ENCODE measurements at regions not wholly inside any gene's neighbourhood (a gene's known extent, or its start where the extent isn't known, plus 50 kb on each side); places are given as distances from the start of the nearest gene placed in this dataset.
"Not testable (repeated sequence)": the region's sequence is repeated elsewhere in the genome, so short reads cannot be mapped to it uniquely, and the experiment has no call there.

DNA sequence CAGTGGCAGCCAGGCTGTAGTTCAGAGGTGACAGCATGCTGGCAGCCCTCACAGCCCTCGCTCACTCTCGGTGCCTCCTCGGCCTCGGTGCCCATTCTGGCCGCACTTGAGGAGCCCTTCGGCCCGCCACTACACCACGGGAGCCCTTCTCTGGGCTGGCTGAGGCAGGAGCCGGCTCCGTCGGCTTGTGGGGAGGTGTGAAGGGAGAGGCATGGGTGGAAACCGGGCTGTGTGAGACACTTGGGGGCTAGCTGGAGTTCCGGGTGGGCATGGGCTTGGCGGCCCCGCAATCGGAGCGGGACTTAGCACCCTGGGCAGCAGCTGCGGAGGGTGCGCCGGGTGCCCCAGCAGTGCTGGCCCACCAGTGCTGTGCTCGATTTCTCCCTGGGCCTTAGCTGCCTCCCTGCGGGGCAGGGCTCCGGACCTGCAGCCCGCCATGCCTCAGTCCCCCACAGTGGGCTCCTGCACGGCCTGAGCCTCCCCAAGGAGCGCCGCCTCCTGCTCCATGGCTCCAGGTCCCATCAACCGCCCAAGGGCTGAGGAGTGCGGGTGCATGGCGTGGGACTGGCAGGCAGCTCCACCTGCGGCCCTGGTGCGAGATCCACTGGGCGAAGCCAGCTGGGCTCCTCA is 396.8 kb downstream of the FAM72C start:
- no peak for TF ChIP-seq CTCF (IDR thresholded peaks at IDR 0.05)
- Histone ChIP-seq H3K9me3 (no peaks in the 10 kb centered on the region), H3K4me1 (no peaks in the 10 kb centered on the region), H3K36me3 (no peaks in the 10 kb centered on the region), H3K27ac (no peak overlapping the region), H3K4me3 (no peak overlapping the region), H3K27me3 (ENCODE audit: low read depth) (no peaks in the 10 kb centered on the region)
- DNase-seq (no peak), ATAC-seq (no peak)
- intact Hi-C loops (cut with DNase I): no loop called here

GRCh38 chr1:143572661-143573060 is 399.1 kb downstream of the FAM72C start:
- H3K27me3 ChIP-seq (ENCODE audit: low read depth); DNase-seq; H3K4me3 ChIP-seq; intact Hi-C loops (cut with DNase I); H3K27ac ChIP-seq; H3K36me3 ChIP-seq; ATAC-seq; H3K9me3 ChIP-seq; H3K4me1 ChIP-seq: not testable (repeated sequence)

DNA sequence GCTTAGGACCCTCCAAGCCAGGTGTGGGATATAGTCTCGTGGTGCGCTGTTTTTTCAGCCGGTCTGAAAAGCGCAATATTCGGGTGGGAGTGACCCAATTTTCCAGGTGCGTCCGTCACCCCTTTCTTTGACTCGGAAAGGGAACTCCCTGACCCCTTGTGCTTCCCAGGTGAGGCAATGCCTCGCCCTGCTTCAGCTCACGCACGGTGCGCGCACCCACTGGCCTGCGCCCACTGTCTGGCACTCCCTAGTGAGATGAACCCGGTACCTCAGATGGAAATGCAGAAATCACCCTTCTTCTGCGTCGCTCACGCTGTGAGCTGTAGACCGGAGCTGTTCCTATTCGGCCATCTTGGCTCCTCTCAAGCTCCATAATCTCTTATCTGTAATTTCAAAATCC is 408.0 kb downstream of the FAM72C start:
- H3K27ac ChIP-seq; ATAC-seq; H3K27me3 ChIP-seq (ENCODE audit: low read depth); H3K36me3 ChIP-seq; DNase-seq; H3K9me3 ChIP-seq; intact Hi-C loops (cut with DNase I); H3K4me1 ChIP-seq; H3K4me3 ChIP-seq: not testable (repeated sequence)

DNA sequence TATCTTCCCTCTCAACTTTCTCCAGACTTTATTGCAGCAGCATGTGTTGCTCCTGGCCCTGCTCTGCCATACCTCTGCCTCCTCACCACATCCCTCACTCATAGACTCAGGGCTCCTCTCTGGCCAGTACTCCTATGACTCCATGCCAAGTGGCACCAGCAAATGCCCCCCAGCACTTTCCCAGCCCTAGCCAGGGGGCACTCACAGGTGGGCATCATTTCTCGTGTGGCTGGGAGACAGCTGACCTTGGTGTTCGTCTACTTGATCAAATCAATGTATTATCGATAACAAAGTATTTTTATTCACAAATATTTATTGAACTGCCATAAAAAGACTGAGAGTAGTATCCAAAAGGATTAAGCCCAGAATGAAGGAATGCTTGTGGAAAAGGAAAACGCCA is 418.2 kb downstream of the FAM72C start:
- DNase-seq: no peak

DNA sequence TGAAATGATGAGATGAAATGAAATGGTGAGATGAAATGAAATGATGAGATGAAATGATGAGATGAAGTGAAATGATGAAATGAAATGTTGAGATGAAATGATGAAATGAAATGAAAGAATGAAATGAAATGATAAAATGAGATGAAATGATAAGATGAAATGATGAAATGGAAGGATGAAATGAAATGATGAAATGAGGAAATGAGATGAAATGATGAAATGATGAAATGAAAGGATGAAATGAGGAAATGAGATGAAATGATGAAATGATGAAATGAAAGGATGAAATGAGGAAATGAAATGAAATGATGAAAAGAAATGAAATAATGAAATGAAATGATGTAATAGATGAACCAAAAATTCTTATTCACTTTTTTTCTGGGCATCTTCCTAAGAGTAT is 467.1 kb downstream of the FAM72C start:
- H3K27me3 ChIP-seq (ENCODE audit: low read depth); H3K4me1 ChIP-seq; H3K9me3 ChIP-seq; intact Hi-C loops (cut with DNase I); H3K27ac ChIP-seq; ATAC-seq; H3K4me3 ChIP-seq; DNase-seq; H3K36me3 ChIP-seq: not testable (repeated sequence)

More for the DNA sequence above, 418.2 kb downstream of the FAM72C start:
- Histone ChIP-seq H3K4me3 (no peak overlapping the region), H3K36me3 (no peaks in the 10 kb centered on the region), H3K4me1 (no peaks in the 10 kb centered on the region), H3K9me3 (no peaks in the 10 kb centered on the region), H3K27ac (no peak overlapping the region), H3K27me3 (ENCODE audit: low read depth) (no peaks in the 10 kb centered on the region)
- intact Hi-C loops (cut with DNase I): no loop called here
- no peak for ATAC-seq
- no peak for TF ChIP-seq CTCF (IDR thresholded peaks at IDR 0.05)

- DNase-seq; H3K27me3 ChIP-seq (ENCODE audit: low read depth); H3K9me3 ChIP-seq; H3K27ac ChIP-seq; ATAC-seq; H3K4me1 ChIP-seq; H3K36me3 ChIP-seq; intact Hi-C loops (cut with DNase I); H3K4me3 ChIP-seq: not testable (repeated sequence)
Observed at GRCh38 chr1:143504080-143504479, 467.7 kb downstream of the FAM72C start.

GRCh38 chr1:143503048-143503447 is 468.7 kb downstream of the FAM72C start:
- H3K9me3 ChIP-seq; H3K27ac ChIP-seq; ATAC-seq; H3K36me3 ChIP-seq; DNase-seq; H3K4me3 ChIP-seq; H3K4me1 ChIP-seq; H3K27me3 ChIP-seq (ENCODE audit: low read depth); intact Hi-C loops (cut with DNase I): not testable (repeated sequence)

GRCh38 chr1:143502038-143502437 is 469.7 kb downstream of the FAM72C start:
- H3K4me3 ChIP-seq; H3K36me3 ChIP-seq; DNase-seq; H3K4me1 ChIP-seq; H3K27me3 ChIP-seq (ENCODE audit: low read depth); intact Hi-C loops (cut with DNase I); ATAC-seq; H3K9me3 ChIP-seq; H3K27ac ChIP-seq: not testable (repeated sequence)

DNA sequence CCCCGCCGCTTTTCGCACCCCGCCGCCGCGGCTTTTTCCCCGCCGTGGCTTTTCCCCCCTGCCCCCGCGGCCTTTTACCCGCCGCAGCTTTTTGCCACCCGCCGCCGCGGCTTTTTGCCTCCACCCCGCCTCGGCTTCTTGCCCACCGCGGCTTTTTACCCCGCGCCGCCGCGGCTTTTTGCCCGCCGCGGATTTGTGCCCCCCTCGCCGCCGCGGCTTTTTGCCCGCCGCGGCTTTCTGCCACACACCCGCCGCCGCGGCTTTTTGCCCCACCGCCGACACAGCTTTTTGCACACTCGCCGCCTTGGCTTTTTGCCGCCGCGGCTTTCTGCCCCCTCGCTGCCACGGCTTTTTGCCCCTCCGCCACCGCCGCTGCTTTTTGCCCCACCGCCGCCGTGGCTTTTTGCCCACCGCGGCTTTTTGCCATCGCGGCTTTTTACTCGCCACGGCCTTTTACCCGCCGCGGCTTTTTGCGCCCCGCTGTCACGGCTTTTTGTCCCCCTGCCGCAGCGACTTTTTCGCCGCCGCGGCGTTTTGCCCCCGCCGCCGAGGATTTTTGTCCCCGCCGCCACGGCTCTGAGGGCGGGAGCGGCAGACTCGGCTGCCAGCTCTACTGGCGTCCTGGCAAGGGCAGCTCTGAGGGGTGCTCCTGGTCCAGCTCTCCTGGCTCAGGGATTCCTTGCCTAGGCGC is 473.6 kb downstream of the FAM72C start:
- H3K4me3 ChIP-seq: peak overlapping the region; percentile 34
- H3K36me3 ChIP-seq; ATAC-seq; H3K27ac ChIP-seq; H3K27me3 ChIP-seq (ENCODE audit: low read depth); H3K4me1 ChIP-seq; H3K9me3 ChIP-seq; intact Hi-C loops (cut with DNase I): not testable (repeated sequence)
- DNase-seq: peak; percentile 23

All from lower lobe of right lung (tissue), 2 donors.